Activated naive CD4-positive, alpha-beta T cell treated with anti-CD3 and anti-CD28 coated beads for 36 hours (primary cell): ENCODE measurements at regions not wholly inside any gene's neighbourhood (a gene's known extent, or its start where the extent isn't known, plus 50 kb on each side); places are given as distances from the start of the nearest gene placed in this dataset.
A peak's percentile ranks its signal among the peaks of the same experiment; 100 is the strongest.

Source experiments
- CTCF ChIA-PET: fragments of 350-600 bp; sonication (Branson Sonifier 250); formaldehyde crosslinking; loops from one replicate; lab custom pipeline; 2021; ENCODE audit warnings: antibody characterized with exemption; lab: Charles Lee
- DNase-seq: peaks from one replicate; pipeline ENCODE4 v3.0.0-alpha.2; 2020
- H3K27ac Mint-ChIP-seq: one replicate; pipeline ENCODE4 v1.8.0; 2021; ENCODE audit warnings: mild to moderate bottlenecking, mixed read lengths
- H3K27me3 Mint-ChIP-seq: one replicate; pipeline ENCODE4 v1.8.0; 2021; ENCODE audit warnings: low read depth, mixed read lengths
- H3K36me3 Mint-ChIP-seq: one replicate; pipeline ENCODE4 v1.8.0; 2021; ENCODE audit warnings: low read depth, mixed read lengths
- H3K4me1 Mint-ChIP-seq: one replicate; pipeline ENCODE4 v1.8.0; 2021; ENCODE audit warnings: low read depth, mixed read lengths
- H3K4me3 Mint-ChIP-seq: one replicate; pipeline ENCODE4 v1.8.0; 2021; ENCODE audit warnings: mild to moderate bottlenecking, moderate library complexity, mixed read lengths
- H3K9me3 Mint-ChIP-seq: one replicate; pipeline ENCODE4 v1.8.0; 2021; ENCODE audit warnings: mixed read lengths
- intact Hi-C: fragments of 100-400 bp; cut with micrococcal nuclease; formaldehyde crosslinking; loops from one replicate; pipeline ENCODE4 v1.15.1; 2023

DNA sequence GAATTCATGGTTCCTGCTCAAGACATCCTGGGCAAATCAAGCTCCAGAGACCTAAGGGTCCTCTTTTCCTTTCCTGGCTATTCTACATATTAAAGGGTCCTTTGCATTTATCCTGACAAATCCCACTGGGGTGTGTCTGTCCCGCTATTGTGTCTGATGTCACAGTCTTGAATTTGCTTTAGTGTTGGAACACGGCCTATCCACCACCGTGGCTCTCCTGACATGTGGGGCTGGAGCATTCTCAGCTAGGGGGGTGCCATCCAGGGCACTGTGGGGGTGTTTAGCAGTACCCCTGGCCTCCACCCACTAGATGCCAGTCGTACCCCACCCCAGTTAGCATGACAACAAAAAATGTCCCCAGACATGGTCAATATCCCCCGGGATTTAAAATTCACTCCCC is 92.9 kb downstream of the IRF8 start:
- no peaks in the 10 kb centered on the region for H3K36me3 Mint-ChIP-seq
- peak overlapping the region; percentile 19 for H3K27ac Mint-ChIP-seq
- intact Hi-C loops = no loop called here
- no peaks in the 10 kb centered on the region for H3K27me3 Mint-ChIP-seq
- H3K9me3 Mint-ChIP-seq = peaks cover 3% of the 10 kb centered on the region
- CTCF ChIA-PET = interaction anchor here (0.7 to 3.4 kb wide), 4 partner anchors 20 to 173 kb away, joined by 3 to 21 read pairs (median 6); no protein-coding TSS in a partner anchor
- DNase-seq = no peak
- peaks cover 85% of the 10 kb centered on the region for H3K4me1 Mint-ChIP-seq
- H3K4me3 Mint-ChIP-seq = no peak overlapping the region

DNA sequence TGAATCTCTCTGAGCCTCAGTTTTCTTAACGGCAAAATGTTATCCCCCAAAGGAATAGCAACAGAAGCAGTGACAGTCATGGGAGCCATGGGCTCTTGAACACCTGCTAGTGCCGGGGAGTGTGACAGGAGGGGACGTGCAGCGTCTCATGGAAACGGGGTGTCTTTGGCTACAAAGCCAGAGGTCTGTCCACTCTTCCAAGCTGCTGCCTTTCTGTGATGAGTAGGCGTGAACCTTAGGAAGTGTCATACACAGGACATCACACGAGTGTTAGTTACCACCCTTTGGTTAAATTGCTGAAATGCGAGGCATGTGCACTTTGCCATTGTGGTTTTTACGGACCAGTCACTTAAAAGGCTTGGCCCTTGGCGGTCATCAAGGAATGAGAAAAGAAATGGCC is 93.4 kb downstream of the IRF8 start:
- Mint-ChIP-seq H3K27ac (peak overlapping the region; percentile 19), H3K36me3 (no peaks in the 10 kb centered on the region), H3K9me3 (peaks cover 3% of the 10 kb centered on the region), H3K4me3 (no peak overlapping the region), H3K27me3 (no peaks in the 10 kb centered on the region), H3K4me1 (peaks cover 85% of the 10 kb centered on the region)
- CTCF ChIA-PET = interaction anchor here (1.4 to 3.4 kb wide), 2 partner anchors 171 to 173 kb away, joined by 7 to 21 read pairs; no protein-coding TSS in a partner anchor
- intact Hi-C loops = no loop called here
- DNase-seq = no peak

DNA sequence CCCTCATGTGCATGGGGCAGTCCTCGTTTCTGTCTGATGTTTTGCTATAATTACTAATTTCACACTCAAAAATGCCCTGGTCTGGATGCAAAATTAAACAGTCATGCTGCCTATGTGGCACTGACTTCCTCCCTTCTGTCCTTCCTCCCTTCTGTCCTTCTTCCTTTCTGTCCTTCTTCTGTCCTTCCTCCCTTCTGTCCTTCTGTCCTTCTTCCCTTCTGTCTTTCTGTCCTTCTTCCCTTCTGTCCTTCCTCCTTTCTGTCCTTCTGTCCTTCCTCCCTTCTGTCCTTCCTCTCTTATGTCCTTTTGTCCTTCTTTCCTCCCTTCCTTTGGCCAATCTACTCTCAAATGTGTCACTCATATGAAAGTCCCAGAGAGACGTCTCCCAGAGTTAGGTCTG is 93.8 kb downstream of the IRF8 start:
- H3K4me1 Mint-ChIP-seq = peaks cover 86% of the 10 kb centered on the region
- CTCF ChIA-PET = interaction anchor here (1.4 to 3.4 kb wide), 2 partner anchors 27 to 171 kb away, joined by 4 to 21 read pairs; no protein-coding TSS in a partner anchor

DNA sequence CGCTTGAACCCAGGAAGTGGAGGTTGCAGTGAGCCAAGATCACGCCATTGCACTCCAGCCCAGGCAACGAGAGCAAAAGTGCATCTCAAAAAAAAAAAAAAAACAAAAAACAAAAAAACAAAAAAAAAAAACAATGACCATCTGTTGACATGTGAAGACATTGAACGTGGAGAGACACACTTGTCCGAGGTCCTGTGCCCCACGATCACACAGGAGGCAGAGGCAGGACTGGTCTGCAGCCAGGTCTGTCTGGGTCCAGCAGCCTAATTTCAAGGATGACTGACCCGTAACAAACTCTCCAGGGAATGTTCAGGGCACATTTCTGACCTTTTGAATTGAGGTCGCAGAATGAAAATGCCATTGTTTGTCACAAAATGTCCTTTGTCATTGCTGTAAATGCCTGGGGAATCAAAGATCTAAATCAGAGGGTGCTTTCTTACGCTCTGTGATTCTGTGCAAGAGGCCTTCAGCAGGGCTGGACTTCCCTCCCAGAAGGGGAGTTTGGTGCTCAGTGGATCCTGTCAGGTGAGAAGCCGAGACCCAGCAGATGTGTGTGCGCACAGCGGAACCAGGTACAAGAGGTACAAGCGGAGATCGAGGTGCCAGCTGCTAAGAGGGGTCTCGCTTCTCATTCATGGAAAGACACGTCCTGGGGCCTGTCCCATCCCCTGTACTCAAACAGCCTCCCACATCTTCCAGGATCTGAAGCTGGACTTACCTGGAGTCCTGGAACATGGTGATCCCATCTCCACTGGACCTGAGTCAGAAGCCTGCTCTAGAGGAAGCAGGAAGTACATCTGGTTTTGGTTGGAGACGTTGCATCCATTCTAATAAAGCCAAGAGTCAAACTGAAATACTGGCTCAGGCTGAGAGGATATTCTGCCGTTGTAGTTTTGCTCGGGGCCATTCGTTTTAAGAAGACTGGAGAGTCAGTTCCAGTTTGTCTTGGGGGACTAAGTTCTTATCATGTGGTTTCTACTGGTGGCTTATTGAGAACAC is 95.8 kb downstream of the IRF8 start:
- Mint-ChIP-seq H3K36me3 (no peaks in the 10 kb centered on the region), H3K27me3 (no peaks in the 10 kb centered on the region), H3K27ac (peak overlapping the region; percentile 73), H3K4me3 (no peak overlapping the region), H3K9me3 (peaks cover 3% of the 10 kb centered on the region), H3K4me1 (peaks cover 83% of the 10 kb centered on the region)
- CTCF ChIA-PET = interaction anchor here (1.5 kb wide), 1 partner anchor 21 kb away, joined by 3 read pairs; no protein-coding TSS in a partner anchor
- no peak for DNase-seq
- intact Hi-C loops = no loop called here

More for the DNA sequence above, 93.8 kb downstream of the IRF8 start:
- no peak for DNase-seq
- Mint-ChIP-seq H3K27me3 (no peaks in the 10 kb centered on the region), H3K36me3 (no peaks in the 10 kb centered on the region), H3K4me3 (no peak overlapping the region), H3K27ac (peak overlapping the region; percentile 37), H3K9me3 (peaks cover 3% of the 10 kb centered on the region)
- intact Hi-C loops = no loop called here

DNA sequence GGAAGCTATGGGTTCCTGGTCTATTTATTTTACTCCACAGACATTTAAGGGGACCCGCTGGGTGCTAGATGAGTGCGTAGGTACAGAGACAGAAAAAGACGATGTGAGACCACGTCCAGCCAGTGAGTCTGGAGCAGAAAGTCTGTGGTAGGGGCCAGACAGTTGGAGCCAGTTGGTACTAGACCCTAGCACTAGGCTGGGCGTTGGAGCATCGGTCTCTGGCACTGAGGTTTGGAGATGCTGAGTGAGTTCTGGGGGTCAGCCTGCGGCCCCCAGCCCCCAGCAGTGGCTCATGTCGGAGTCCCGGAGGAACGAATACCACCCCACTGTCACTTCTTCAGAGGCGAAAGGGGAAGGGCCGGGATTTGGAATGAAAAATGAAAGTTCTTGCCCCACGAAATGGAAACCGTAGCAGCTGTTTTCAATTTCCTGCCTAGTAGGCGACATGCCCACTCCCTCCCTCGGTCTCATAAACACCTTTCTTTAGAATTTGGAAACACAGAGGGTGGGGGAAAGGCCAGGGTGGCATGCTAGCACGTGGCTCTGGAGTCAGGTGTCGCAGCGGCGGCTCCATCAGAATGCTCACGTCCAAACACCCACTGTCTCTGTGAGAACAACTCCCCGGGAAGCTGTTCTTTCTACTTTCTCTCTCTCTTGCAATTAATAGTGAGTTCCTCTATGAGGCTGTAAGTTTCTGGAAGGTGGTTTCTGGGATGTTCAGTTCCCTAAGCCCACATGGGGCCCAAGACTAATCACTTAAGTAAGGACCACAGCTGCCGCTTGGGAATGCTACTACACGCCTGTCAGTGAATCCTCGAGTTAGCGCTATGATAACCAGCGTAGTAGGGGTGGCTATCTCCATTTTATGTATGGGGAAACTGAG is 96.8 kb downstream of the IRF8 start:
- H3K4me1 Mint-ChIP-seq = peaks cover 78% of the 10 kb centered on the region
- peak overlapping the region; percentile 25 for H3K4me3 Mint-ChIP-seq
- intact Hi-C loops = no loop called here
- DNase-seq = peak; percentile 64
- H3K9me3 Mint-ChIP-seq = no peaks in the 10 kb centered on the region
- no peaks in the 10 kb centered on the region for H3K27me3 Mint-ChIP-seq
- CTCF ChIA-PET = interaction anchor here (0.7 to 1.9 kb wide), 4 partner anchors 13 to 174 kb away, joined by 3 to 7 read pairs (median 4); no protein-coding TSS in a partner anchor
- peak overlapping the region; percentile 73 for H3K27ac Mint-ChIP-seq
- no peaks in the 10 kb centered on the region for H3K36me3 Mint-ChIP-seq

DNA sequence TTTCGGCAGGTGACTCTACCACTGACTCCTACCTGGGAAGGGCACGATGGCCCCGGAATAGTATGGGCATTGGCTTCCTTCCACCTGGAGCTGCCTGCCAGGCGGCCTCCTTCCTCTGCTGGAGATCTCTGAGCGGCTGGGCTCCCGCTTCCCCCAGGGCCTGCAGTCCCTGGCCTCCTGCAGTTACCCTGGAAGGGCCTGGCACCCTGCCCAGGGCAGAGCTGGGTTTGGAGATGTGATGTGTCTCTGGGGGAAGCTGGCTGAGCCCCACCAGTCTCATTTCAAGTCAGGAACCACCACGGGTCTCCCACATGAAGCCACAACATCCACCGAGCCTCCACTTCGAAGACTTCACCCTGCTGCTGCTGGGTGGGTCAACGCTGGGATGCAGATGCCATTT is 97.9 kb downstream of the IRF8 start:
- CTCF ChIA-PET = interaction anchor here (1.2 to 1.9 kb wide), 4 partner anchors 19 to 175 kb away, joined by 3 to 7 read pairs (median 4); no protein-coding TSS in a partner anchor
- intact Hi-C loops = no loop called here
- no peaks in the 10 kb centered on the region for H3K9me3 Mint-ChIP-seq
- DNase-seq = no peak
- H3K27ac Mint-ChIP-seq = peak overlapping the region; percentile 73
- no peaks in the 10 kb centered on the region for H3K36me3 Mint-ChIP-seq
- H3K4me3 Mint-ChIP-seq = no peak overlapping the region
- H3K4me1 Mint-ChIP-seq = peaks cover 67% of the 10 kb centered on the region
- H3K27me3 Mint-ChIP-seq = no peaks in the 10 kb centered on the region

DNA sequence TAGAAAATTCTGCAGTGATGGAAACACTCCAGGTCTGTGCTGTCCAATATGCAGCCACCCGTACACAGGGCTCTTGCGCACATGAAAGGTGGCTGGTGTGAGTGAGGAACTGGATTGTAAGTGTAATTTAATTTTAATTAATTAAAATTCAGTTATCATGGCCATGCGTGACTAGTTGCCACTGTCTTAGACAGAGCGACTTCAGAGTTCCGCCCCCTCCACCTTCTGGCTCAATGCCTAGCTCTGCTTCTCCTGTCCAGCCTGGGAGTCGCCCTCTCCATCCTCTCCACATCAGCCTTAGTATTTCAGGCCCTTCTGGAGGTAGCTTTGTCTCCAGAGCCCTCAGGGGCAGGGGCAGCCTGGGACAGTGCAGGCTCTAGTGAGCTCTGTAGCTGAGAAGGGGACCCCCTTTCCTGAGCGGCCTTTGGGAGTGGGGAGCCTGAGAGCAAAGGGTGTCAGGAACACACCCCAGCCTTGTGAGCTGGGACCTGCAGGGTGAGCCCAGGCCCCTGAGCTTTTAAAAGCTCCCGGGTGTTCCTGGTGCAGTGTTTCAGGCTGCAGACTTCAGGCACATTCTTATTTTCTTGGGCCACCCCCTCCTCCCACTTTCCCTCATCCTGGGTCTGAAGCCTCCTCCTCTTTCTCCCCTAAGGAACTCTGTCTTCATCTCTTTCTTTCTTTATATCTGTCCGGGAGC is 99.4 kb downstream of the IRF8 start:
- peaks cover 55% of the 10 kb centered on the region for H3K4me1 Mint-ChIP-seq
- peak overlapping the region; percentile 69 for H3K27ac Mint-ChIP-seq
- no peaks in the 10 kb centered on the region for H3K27me3 Mint-ChIP-seq
- CTCF ChIA-PET = interaction anchor here (1.0 to 2.7 kb wide), 4 partner anchors 10 to 177 kb away, joined by 3 to 29 read pairs (median 8); no protein-coding TSS in a partner anchor
- H3K36me3 Mint-ChIP-seq = no peaks in the 10 kb centered on the region
- intact Hi-C loops = no loop called here
- H3K4me3 Mint-ChIP-seq = peak overlapping the region; percentile 0
- no peaks in the 10 kb centered on the region for H3K9me3 Mint-ChIP-seq
- DNase-seq = no peak

DNA sequence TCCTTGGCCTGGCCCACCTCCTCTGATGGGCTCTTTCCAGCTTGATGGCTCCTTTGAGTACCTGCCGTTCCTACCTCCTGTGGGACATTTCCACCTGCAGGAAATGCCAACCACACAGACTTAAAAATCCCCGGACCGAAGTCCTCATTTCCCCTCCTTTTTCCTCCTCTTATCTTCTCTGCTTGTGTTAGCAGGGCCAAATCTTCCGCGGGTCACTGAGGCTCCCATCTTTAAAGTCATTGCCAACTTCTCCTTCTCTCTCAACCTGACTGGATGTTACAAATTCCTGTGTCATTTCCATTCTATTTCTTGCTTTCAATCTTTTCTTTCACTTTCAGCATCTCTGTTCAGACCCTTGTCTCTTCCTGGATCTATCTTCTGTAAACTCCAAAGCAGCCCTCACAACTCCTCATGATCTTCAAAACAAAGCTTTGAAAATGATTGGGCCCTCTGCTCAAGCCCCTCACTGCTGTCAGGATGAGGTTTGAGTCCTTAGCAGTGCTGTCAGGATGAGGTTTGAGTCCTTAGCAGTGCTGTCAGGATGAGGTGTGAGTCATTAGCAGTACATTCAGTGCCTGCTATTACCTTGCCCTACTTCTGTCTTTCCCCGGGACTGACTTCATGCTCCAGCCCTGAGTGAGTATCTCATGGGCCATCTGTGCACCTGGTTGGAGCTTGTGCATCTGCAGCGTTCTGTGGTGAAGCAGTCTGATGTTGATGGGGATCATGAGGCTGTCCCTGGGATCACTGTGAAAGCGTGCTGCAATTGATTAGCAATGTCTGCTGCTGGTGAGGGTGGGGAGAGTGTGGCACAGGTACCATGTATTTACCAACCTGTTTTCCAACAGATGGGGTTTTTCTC is 100.1 kb downstream of the IRF8 start:
- no peaks in the 10 kb centered on the region for H3K36me3 Mint-ChIP-seq
- H3K4me3 Mint-ChIP-seq = peak overlapping the region; percentile 0
- intact Hi-C loops = loop anchor here (1.0 kb wide), 2 partner anchors 8 to 9 kb away; no protein-coding TSS in a partner anchor
- peak; percentile 59 for DNase-seq
- CTCF ChIA-PET = interaction anchor here (1.0 to 2.7 kb wide), 4 partner anchors 11 to 178 kb away, joined by 3 to 29 read pairs (median 8); no protein-coding TSS in a partner anchor
- H3K27ac Mint-ChIP-seq = peak overlapping the region; percentile 69
- peaks cover 55% of the 10 kb centered on the region for H3K4me1 Mint-ChIP-seq
- no peaks in the 10 kb centered on the region for H3K27me3 Mint-ChIP-seq
- no peaks in the 10 kb centered on the region for H3K9me3 Mint-ChIP-seq

DNA sequence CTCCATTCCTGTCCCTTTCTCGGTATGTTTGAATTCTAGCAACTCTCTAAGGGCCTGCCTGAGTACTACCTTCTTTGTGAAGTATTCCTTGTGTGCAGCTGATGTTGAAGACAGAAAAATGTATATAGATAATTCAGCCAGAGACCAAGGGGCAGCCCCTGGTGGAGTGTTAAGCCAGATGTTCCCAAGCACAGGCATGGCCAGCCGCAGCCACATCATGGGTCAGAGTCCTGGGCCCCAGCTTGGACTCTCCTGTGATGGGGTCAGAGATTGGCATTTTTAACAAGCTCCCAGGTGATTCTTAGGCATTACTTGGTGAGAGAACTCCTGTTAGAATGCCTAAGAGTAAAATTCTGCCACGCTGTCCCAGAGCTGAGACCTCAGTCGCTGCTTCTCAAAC is 100.8 kb downstream of the IRF8 start:
- Mint-ChIP-seq H3K4me3 (no peak overlapping the region), H3K4me1 (peaks cover 52% of the 10 kb centered on the region), H3K9me3 (no peaks in the 10 kb centered on the region), H3K36me3 (no peaks in the 10 kb centered on the region), H3K27me3 (no peaks in the 10 kb centered on the region), H3K27ac (no peak overlapping the region)
- no peak for DNase-seq
- CTCF ChIA-PET = interaction anchor here (2.7 kb wide), 2 partner anchors 12 to 179 kb away, joined by 14 to 29 read pairs; no protein-coding TSS in a partner anchor
- intact Hi-C loops = loop anchor here (1.0 kb wide), 2 partner anchors 8 to 9 kb away; no protein-coding TSS in a partner anchor

DNA sequence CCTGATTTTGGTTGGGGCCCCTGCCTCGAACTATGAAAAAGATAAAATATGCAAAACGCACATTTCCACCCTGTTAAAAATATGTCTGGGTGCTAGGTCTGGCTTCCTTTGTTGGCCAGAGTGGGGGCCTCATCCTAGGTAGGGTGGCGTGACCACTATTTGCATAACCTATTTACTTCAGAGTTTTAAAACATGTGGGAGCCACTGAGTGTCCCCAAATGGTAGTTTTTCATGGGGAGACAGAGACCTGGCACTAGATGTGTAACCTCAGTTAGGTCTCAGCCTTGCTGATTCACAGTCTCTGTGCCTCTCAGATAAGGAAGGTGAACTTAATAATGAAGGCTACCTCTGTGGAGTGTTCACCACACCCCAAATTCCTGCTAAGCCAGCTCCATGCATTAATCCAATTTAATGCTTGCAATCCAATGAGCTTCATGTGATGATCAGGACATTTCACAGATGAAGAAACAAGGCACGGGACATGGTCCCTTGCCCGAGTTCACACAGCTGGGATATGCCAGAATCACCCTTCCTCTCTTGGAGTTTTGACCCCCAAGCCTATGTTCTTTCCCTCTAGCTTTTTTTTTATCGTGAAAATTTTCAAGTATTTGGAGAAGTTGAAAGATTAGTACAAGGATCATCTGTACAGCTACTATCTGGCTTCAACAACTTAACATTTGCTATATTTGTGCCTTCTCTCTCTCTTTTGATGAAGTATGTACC is 103.4 kb downstream of the IRF8 start:
- intact Hi-C loops = no loop called here
- Mint-ChIP-seq H3K36me3 (no peaks in the 10 kb centered on the region), H3K4me3 (no peak overlapping the region), H3K27me3 (no peaks in the 10 kb centered on the region), H3K4me1 (peaks cover 36% of the 10 kb centered on the region), H3K27ac (no peak overlapping the region), H3K9me3 (no peaks in the 10 kb centered on the region)
- CTCF ChIA-PET = interaction anchor here (0.6 to 2.4 kb wide), 4 partner anchors 13 to 1498 kb away, joined by 3 to 8 read pairs (median 3); no protein-coding TSS in a partner anchor
- DNase-seq = no peak
